GM21825 (cell line): ENCODE measurements at regions not wholly inside any gene's neighbourhood (a gene's known extent, or its start where the extent isn't known, plus 50 kb on each side); places are given as distances from the start of the nearest gene placed in this dataset.
"Not testable (repeated sequence)": the region's sequence is repeated elsewhere in the genome, so short reads cannot be mapped to it uniquely, and the experiment has no call there.

Experiments
- ATAC-seq: cut with Tn5 transposase; IDR thresholded peaks from one replicate; pipeline ENCODE4 v1.9.1; 2021; ENCODE audit warnings: mild to moderate bottlenecking, moderate library complexity; ENCODE audit not compliant: unreplicated experiment

DNA sequence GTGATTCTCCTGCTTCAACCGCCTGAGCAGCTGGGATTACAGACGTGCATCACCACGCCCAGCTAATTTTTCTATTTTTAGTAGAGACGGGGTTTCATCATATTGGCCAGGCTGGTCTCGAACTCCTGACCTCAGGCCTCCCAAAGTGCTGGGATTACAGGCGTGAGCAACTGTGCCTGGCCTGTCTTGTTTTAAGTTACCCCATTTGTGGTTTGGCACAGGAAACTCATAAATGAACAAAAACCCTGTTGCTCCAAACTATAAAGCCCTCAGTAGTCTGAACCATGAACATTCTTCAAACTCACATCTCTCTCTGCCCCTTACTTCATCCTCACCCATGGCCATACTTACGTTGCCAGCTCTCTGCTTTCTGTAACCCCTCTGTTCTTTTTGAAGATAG, 61.7 kb downstream of the RHOU start:
- not testable (repeated sequence) for ATAC-seq

DNA sequence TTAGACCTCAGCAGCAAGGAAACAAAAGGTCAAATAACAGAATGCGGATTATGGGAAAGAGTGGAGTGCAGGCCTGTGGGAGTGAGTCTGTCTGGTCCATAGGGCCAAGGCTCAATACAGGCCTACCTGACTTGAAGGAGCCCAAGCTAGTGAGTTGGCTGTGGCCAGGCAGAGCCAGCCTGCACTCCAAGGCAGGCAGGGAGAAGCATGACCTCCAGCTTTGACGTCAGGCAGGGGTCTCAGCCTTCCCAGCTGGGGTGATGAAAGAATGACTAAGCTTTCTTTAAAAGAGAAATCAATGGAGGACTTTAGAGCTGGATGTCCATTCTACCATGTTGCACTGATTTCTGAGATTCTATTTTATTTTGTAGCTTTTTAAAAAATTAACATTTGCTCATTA, 62.8 kb downstream of the RHOU start:
- no peak for ATAC-seq

DNA sequence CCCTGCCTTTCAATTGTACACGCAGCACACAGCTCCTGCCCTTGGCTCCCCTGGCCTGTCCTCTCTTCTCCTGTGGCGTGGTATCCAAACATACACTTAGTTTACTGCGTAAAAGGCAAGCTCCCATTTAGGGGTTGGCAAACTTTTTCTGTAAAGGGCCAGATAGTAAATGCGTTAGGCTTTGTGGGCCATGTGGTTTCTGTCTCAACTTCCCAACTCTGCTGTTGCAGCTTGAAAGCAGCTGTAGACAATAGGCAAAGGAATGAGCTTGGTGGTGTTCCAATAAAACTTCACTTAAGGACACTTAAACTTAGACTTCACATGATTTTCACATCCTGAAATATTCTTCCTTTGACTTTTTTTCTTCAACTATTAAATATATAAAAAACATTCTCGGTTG, 63.3 kb downstream of the RHOU start:
- no peak for ATAC-seq

DNA sequence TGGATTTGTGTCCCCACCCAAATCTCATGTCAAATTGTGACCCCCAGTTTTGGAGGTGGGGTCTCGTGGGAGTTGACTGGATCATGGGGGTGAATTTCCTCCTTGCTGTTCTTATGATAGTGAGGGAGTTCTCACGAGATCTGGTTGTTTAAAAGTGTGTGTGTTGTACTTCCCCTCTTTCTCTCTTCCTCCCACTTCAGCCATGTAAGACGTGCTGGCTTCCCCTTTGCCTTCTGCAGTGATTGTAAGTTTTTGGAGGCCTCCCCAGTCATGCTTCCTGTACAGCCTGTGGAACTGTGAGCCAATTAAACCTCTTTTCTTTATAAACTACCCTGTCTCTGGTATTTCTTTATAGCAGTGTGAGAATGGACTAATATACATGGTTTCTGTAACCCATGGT, 64.6 kb downstream of the RHOU start:
- ATAC-seq = no peak

DNA sequence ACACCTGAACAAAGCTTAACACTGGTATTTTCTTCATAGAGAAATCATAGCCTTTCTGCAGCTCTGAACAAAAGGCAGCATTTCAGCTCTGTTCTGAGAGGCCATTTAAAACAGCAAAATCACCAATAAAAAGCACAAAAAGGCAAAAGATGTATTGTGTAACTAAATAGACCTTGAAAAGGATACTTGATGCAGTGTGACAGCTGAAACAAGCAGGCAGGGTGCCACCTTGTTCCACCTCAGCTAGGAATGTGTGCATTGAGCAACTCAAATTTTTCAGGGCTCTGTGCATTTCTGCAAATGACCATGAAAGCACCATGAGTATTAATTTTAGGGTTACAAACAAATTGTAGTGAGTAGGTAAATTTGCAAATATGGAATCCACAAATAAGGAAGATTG, 65.8 kb downstream of the RHOU start:
- no peak for ATAC-seq

DNA sequence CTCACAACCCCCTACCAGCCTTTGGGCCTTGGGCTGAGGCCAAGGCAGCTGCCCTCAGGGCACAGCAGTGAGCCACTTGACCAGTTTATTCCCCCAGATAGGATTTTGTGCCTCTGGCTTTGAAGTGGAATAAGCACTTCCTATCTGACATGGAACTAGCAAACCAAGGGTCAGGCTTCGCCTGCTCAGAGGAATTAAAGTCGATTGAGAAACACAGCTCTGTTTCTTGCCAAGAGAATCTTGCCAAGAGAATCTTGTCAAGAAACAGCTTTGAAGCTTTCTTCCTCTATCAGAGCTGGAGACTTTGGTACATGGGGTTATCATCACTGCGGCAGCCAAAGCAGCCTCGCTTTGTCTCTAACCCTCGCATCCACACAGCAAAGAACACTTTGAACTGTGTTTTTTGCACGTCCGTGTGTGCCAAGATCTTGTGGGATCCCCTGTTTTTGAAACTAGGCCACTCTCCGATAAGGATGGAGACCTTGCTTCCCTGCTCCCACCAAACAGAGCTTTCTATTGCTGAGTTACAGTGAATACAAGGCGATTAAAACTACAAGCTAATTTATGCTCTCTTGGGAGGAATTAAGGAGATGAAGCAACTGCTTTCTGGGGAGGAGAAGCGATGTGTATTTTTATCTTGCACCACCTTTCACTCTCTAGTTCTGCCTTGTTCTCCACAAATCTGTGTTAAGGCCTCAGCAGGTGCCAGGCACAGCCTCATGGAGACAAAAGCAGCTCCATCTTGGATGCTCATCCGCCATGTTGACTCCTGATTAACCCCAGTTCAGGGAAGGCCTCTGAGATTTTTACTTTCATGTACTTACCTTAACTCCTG, 67.3 kb downstream of the RHOU start:
- ATAC-seq = no peak

DNA sequence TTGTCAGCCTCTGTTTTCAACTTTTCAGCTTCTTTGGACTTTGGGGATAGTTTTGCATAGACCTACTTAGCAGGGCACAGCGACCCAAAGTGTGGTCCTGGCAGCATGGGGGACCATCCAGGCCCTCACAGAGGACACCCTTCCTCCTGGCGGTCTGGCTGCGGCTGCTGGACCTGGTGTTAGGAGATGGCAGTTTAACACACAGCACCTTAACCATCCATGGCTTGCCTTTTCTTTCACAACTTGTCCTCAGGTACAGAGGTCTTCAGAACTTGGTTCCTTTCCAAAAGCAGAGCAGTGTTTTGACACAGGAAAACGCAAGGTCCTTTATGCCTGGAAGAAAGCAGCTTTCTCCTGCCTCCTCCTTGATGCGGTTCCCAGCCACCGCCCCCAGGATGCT, 68.1 kb downstream of the RHOU start:
- no peak for ATAC-seq

DNA sequence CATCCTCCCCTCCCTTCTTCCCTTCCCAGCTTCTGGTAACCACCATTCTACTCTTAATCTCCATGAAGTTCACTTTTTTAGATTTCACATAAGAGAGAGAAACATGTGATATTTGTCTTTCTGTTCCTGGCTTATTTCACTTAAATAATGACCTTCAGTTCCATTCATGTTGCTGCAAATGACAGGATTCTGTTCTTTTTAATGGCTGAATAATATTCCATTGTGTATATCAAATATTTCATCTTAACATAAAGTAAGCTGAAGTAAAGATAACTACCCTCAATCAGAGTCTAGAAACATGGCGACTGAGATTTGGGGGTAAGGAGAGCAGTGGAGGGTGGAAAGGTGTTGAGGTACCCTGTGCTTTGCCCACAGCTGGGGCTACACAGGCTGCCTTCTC, 68.9 kb downstream of the RHOU start:
- ATAC-seq = no peak

DNA sequence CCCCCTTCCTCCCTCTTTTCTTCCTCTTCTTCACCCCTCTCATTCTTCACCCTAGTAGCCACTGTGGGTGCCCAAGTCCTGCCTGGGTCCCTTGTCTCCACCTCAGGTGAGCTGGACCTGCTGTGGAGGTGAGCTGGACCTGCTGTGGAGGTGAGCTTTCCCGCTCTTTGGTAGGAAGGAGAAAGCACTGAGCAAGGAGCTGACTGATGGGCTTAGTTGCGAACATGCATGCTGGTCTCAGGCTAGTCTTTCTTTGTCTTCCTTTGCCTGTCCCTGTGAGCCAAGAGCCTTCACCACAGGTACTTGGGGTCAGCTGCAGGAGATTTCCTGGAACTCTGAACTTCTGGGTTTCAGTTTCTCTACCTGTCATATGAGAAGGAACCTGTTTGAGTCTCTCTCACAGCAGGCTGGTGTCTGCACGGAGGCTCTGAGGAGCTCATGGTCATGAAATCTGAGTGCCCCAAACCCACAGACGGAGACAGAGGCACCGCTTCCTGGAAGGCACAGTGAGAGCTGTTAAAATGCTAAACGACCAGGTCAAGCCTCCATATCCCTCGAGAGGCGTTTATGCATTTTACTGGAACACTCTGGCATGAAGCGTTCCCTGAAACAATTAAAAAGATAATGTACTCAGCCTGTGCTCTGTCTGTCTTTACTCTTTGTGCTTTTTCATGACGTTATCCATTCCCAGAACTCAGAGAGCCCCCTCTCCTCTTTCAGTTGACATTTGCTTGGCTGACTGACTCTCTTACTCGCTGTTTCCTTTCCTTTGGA, 69.5 kb downstream of the RHOU start:
- ATAC-seq = no peak

DNA sequence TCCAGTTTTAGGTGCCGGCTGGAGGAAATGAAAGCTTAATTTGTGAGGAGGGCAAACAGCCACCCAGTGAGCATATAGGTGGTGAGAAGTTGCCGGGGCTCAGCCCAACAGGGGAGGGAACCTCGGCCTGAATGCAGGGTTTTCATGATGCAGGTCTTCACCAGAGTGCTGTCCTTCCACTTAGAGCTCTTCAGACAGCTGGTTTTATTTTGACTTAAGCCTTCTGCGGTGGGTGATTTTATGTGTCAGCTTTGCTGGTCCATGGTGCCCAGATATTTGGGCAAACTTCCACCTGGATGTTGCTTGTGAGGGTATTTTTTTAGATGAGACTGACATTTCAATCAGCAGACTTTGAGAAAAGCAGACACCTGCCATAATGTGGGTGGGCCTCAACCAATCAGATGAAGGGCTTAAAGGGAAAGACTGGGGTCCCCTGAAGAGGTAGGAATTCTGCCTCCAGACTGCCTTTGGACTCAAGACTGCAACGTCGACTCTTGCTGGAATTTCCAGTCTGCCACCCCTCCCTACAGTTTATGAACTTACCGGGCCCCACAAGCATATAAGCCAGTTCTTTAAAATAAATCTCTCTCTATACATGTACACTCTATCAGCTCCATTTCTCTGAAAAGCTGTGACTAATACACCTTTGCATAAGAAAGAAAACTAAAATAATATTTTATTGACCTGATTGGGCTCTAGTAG, 72.8 kb downstream of the RHOU start:
- ATAC-seq = no peak

DNA sequence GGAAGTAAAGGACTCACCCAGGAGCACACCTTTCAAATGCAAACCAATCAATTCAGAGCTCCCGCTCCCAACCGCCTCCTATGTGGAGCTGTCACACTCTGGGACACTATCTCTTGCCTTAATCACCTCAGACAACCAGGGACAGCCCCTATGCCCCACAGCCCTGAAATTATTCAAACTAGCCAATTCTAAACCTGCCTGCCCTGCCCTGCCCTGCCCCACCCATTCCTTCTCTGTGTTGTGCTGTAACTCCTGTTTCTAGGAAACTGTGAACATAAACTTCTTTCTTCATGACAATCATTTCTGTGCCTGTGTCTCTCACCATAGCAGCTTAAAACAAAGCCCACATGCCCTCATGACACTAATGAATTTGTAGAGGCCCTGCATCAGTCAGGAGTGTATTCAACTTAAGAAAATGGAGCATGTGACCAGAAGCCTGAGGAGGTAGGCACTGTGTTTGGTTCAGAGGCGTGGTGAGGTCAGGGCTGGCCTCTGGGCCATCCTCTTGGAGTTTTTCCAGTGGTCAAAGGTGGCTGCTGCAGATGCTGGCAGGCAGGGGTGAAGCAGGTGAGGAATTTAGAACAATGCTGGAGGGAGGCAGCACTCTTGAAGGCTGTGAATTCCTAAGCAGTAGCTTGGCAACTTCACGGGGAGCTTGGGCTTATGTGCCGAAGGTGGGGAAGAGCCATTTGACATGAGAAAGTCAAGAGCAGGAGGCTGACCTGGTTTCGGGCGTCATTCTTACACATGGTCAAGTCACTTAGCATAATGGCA, 74.5 kb downstream of the RHOU start:
- no peak for ATAC-seq

DNA sequence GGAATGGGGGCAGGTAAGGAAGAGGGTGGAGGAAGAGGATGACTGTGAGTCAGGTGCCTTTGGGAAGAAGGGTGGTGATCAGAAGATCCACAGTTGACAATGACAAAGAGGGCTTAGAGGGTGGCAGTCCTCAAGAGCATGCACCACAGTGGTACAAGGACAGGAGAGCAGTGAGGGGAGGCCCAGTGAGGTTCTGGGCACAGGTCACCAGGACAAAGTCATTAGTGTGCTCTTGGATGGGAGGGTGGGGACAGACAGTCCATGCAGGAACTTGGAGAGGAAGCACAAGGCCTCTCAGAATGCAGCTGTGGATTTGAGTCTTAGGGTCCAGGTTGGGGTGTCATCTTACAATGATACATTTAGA, 75.1 kb downstream of the RHOU start:
- no peak for ATAC-seq

DNA sequence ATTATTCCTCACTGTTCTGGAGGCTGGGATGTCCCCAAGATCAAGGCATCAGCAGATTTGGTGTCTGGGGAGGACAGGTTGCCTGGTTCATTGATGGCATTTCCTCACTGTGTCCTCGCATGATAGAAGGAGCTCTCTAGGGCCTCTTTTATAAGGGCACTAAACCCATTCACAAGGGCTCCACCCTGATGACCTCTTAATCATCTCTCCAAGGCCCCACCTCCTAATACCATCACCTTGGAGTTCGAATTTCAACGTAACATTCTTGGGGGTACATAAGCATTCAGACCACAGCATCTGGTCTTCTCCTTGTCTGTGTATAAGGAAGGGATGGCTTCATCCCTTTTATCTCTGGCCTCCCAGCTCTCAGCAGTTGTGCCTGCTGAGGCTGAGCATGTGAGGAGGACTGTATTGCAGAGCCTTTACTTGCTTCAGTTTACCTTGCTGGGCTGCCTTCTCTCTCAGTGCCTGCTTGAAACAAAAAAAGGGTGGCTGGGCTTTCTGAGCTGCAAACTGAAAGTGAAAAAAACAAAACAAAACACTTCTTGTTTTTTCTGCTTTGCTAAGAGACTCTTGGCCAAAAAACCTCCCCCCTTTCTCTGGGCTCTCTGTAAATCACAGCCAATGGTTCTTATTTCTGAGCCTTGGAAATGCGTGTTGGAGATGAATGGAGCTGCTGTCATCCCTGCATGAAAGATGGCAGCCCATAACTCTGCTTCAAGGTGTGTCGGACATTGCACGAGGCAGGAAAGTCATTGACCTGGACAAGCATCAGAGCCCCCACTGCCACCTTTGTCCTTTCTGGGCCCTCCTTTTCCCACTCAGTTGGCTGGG, 75.8 kb downstream of the RHOU start:
- ATAC-seq = peak; percentile 59

DNA sequence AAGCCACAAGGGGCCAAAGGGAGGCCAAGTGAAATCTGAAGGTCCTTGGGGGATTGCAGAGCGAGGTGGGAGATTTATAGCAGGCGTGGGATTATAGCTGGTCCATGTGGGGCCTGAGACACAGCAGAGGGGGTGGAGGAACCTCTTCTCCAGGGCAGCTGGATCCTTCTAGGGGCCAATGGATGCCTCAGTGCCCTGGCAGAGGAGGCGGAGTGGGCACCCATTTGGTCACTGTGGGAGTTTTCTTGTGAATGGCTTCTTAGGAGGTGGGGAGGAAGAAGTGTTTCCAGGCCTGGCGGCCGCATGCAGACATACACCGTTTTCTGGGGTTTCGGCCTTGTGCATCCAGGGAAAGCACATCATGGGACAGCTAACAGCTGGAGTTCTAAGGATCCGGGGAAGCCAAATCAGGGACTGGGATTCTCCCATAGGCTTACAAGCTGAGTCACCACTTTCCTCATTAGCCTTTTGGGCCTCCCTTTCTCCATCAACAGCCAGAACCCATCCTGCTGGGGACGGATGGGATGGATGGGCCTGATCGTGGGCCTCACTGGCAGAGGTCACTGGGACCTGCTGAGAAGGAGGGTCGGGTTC, 76.5 kb downstream of the RHOU start:
- ATAC-seq = no peak

DNA sequence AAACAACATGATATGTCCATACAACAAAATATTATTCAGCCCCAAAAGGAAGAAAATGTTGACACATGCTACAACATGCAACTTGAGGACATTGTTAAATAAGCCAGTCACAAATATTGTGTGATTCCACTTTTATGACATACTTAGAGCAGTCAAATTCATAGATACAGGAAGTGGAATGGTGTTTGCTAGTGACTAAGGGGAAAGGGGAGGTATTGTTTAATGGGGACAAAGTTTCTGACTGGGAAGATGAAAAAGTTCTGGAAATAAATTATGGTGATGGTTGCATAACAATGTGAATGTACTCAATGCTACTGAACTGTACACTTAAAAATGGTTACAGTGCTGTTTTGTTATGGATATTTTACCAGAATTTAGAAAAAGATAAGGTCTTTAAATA, 77.7 kb downstream of the RHOU start:
- ATAC-seq = no peak

DNA sequence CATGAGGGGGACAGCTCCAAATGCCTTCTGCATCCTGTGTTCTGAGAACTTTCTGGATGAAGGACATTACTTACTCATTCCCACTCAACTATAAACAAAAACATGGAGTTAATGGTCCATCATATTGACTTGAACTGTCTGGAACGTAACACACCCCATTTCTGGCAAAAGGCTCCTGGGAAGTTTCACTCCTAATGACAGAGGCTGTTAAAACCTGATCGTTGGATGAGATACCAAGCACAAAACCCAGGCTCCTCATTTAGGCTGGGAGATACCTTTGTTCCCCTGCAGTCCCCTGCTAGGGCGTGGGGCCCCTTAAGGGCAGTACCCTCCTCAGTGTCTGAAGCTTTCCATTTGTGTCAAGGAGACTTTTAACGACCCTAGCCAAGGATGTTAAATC, 78.9 kb downstream of the RHOU start:
- no peak for ATAC-seq

DNA sequence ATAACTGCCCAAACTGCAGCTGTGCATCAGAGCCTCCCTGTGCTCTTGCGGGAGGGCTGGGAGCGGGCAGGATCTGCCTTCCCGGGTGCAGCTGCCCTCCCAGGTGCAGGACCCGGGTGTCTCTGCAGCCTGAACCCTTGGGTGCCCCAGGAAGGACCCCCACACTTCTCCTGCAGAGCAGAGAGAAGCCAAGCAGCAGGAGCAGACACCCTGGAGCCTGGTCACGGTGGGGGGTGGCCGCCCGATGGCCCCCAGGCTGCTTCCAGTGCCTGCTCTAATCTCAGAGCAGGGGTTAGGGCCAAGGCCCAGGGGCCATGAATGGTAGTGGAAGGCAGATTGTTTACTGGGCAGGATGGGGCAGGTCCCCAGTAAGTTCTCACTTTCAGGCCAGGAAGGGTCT, 83.0 kb downstream of the RHOU start:
- ATAC-seq = no peak

DNA sequence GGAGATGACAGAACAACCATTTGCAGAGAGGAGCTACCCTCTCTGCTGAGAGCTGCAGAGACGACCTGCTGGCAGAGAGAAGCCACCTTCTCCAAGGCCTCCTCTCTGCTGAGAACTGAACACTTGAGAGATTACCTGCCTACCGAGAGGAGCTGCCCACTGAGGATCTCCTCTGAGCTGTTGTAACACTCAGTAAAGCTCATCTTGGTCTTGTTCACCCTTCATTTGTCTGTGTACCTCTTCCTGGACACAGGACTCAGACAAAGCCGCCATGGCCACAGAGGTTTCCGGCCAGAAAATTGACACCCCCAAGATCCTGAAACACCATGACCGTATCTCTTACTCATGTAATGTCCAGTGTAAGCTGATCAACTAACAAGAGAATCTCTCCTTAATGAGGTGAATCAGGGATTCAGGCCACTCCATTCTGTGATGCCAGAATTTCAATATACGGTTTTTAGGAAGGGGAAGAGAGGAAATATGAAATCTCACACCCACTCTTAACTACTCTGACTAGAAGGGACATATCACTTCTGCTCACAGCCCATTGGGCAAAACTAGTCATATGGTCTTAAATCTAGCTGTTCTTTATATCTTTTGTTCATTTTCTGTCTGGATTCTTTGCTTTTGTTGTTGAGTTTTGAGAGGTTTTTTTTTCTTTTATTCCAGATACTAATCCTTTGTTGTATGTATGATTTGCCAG, 83.8 kb downstream of the RHOU start:
- ATAC-seq = no peak

DNA sequence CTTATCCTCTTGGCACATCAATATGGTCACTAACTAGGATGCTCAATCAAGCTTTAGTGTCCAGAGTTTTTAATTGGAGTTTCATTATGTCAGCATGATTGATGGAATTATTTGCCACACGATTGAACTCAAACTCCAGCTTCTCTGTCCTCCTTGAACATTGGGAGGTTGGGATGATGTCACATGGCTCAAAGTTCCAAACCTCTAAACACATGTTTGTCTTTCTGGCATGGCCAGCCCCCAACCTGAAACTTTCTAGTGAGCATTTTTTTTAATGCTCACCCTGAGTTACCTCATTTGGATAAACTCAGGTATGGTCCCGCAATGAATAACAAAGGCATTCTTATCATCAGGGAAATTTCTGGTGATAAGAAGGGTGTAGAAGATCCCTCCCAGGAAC, 86.0 kb downstream of the RHOU start:
- no peak for ATAC-seq
